ENCODE measurements at regions not wholly inside any gene's neighbourhood (a gene's known extent, or its start where the extent isn't known, plus 50 kb on each side); places are given as distances from the start of the nearest gene placed in this dataset.

DNA sequence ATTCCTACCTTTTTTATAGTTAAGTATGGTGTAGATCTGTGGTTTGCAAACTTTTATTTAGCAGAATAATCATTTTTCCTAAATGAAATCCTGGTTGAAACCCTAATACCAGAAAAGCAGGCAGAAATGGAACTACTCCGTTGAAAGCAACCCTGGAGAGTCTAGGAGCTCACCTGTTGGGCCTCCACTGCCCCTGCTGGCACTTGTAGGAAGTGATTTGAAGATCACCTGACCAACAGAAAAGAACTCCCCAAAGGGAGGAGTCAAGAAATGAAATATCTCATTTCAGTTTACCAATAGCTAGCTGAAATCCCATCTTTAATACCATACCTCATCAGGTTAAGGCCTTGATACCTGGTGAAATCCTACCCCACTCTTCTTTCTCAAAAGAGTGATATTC lies 277.1 kb downstream of the KLHL13 start:
- TF ChIP-seq, protein P1, sequence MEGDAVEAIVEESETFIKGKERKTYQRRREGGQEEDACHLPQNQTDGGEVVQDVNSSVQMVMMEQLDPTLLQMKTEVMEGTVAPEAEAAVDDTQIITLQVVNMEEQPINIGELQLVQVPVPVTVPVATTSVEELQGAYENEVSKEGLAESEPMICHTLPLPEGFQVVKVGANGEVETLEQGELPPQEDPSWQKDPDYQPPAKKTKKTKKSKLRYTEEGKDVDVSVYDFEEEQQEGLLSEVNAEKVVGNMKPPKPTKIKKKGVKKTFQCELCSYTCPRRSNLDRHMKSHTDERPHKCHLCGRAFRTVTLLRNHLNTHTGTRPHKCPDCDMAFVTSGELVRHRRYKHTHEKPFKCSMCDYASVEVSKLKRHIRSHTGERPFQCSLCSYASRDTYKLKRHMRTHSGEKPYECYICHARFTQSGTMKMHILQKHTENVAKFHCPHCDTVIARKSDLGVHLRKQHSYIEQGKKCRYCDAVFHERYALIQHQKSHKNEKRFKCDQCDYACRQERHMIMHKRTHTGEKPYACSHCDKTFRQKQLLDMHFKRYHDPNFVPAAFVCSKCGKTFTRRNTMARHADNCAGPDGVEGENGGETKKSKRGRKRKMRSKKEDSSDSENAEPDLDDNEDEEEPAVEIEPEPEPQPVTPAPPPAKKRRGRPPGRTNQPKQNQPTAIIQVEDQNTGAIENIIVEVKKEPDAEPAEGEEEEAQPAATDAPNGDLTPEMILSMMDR (IDR thresholded peaks at IDR 0.05) = peak; percentile 15
- no peak for TF ChIP-seq EZH2phosphoT487 (IDR thresholded peaks at IDR 0.05)

Data from neural progenitor cell (in vitro differentiated cells).